ENCODE measurements at regions not wholly inside any gene's neighbourhood (a gene's known extent, or its start where the extent isn't known, plus 50 kb on each side); places are given as distances from the start of the nearest gene placed in this dataset.

- Histone ChIP-seq H4K5ac (ENCODE audit: insufficient read length, low read depth, low read length) (no peak overlapping the region), H4K91ac (replicated peaks; ENCODE audit: insufficient read length, low read length) (no peak overlapping the region), H3K79me2 (ENCODE audit: control insufficient read depth in 1 of 2, insufficient read depth in 2 of 2, low read length in 2 of 2) (no peaks in the 10 kb centered on the region), H3K36me3 (ENCODE audit: control insufficient read depth in 2 of 4, insufficient read depth in 4 of 4, low read length in 3 of 4) (no peaks in the 10 kb centered on the region), H3K4me3 (ENCODE audit: extremely low read depth in 1 of 4, insufficient read depth in 2 of 4, low read depth in 3 of 4, low read length in 4 of 4) (no peak overlapping the region), H2BK120ac (replicated peaks; ENCODE audit: low read depth, low read length) (no peak overlapping the region), H3K9ac (replicated peaks in 1 of 4; ENCODE audit: extremely low read depth in 1 of 4, low read depth in 3 of 4, low read length in 3 of 4) (no peak overlapping the region), H3K4ac (replicated peaks; ENCODE audit: insufficient read length, low read depth, low read length) (no peak overlapping the region), H3K14ac (ENCODE audit: insufficient read length) (no peak overlapping the region), H3K9me3 (ENCODE audit: insufficient read depth in 2 of 2, low read depth in 1 of 2, low read length in 1 of 2) (no peaks in the 10 kb centered on the region), H3K4me1 (replicated peaks in 1 of 4; ENCODE audit: control insufficient read depth in 3 of 4, insufficient read depth in 4 of 4, low read length in 3 of 4) (peaks cover 0 to 7% (median 6%) of the 10 kb centered on the region in 4 experiments; a peak in 5 of 7 replicates), H2BK15ac (ENCODE audit: low read length) (no peak overlapping the region), H3K4me2 (ENCODE audit: insufficient read depth in 1 of 2, low read depth in 2 of 2, low read length in 2 of 2) (no peak overlapping the region), H3K56ac (replicated peaks; ENCODE audit: insufficient read length, low read depth, low read length) (no peak overlapping the region), H4K8ac (ENCODE audit: extremely low read depth, insufficient read depth, low read length) (no peak overlapping the region), H3K23me2 (ENCODE audit: low read depth, low read length) (peaks cover 3% of the 10 kb centered on the region; the same call in 1 of the 2 replicates), H2AK5ac (ENCODE audit: low read depth, low read length) (no peak overlapping the region), H3K27me3 (replicated peaks in 1 of 4; ENCODE audit: control insufficient read depth in 3 of 4, extremely low read depth in 1 of 4, insufficient read depth in 3 of 4, low read length in 3 of 4) (0 out of 7 replicates have a peak, but pooled peaks cover 0 to 3% (median 0%) of the 10 kb centered on the region in 4 experiments), H3K18ac (ENCODE audit: extremely low read depth, low read length) (no peak overlapping the region), H3K23ac (ENCODE audit: insufficient read length) (no peak overlapping the region), H3K79me1 (ENCODE audit: low read depth, low read length) (no peaks in the 10 kb centered on the region), H2BK5ac (ENCODE audit: low read depth, low read length) (no peak overlapping the region), H2AFZ (ENCODE audit: low read length) (no peak overlapping the region), H4K20me1 (replicated peaks in 1 of 2; ENCODE audit: control insufficient read depth in 1 of 2, insufficient read depth in 2 of 2, low read length in 2 of 2) (no peaks in the 10 kb centered on the region), H2BK12ac (ENCODE audit: low read depth, low read length) (no peak overlapping the region), H3K27ac (ENCODE audit: low read depth, low read length) (no peak overlapping the region), H2BK20ac (ENCODE audit: low read length) (no peak overlapping the region)
- DNase-seq (ENCODE audit: low read depth in 1 of 2, low spot score in 2 of 2) = no peak
- TF ChIP-seq CTCF (IDR thresholded peaks at IDR 0.05; ENCODE audit: control extremely low read depth in 1 of 3, insufficient read depth in 1 of 3, low read depth in 1 of 3, low read length in 3 of 3) = peak; percentile 33 to 62 (median 57); a peak in 3 of 4 replicates
- peak; percentile 62 to 70 for TF ChIP-seq RAD21 (IDR thresholded peaks at IDR 0.05 in 1 of 2, conservative IDR thresholded peaks at IDR 0.05 in 1 of 2; ENCODE audit: low read depth in 2 of 2, low read length in 2 of 2)
- no peak for TF ChIP-seq MAFK (IDR thresholded peaks at IDR 0.05; ENCODE audit: low read depth, low read length)
- TF ChIP-seq RNF2 (IDR thresholded peaks at IDR 0.05; ENCODE audit: borderline replicate concordance, low read depth, low read length, missing control alignments, poor library complexity, severe bottlenecking) = no peak
- no peak for TF ChIP-seq SUZ12 (IDR thresholded peaks at IDR 0.05; ENCODE audit: low read length)
- 84% methylated on average over 6 of the region's 6 CpGs; no CpG with 5 or more reads in 1 of the 2 experiments for WGBS, 2 experiments (ENCODE audit: extremely low coverage in 1 of 2, insufficient coverage in 1 of 2, insufficient read length in 1 of 2, insufficient replicate concordance in 2 of 2, low coverage in 1 of 2, low lambda C conversion rate in 2 of 2, missing lambda C conversion rate in 1 of 2)
- no peak for FAIRE-seq
- POLR2A ChIA-PET (ENCODE audit: partially characterized antibody) = no interaction called here
- CTCF ChIA-PET (ENCODE audit: partially characterized antibody) = interaction anchor here (0.6 to 2.4 kb wide), 10 partner anchors 11 to 977 kb away, joined by 3 to 11 read pairs (median 3); no protein-coding TSS in a partner anchor
Measured at GRCh38 chr20:57998276-57998675, 230.2 kb downstream of the ANKRD60 start.

Data from H1 (cell line).